ENCODE measurements at regions not wholly inside any gene's neighbourhood (a gene's known extent, or its start where the extent isn't known, plus 50 kb on each side); places are given as distances from the start of the nearest gene placed in this dataset.
"Not testable (repeated sequence)": the region's sequence is repeated elsewhere in the genome, so short reads cannot be mapped to it uniquely, and the experiment has no call there.

GRCh38 chr21:5327220-5327619 lies 5194.2 kb upstream of the TPTE start:
- not testable (repeated sequence) for H3K36me3 ChIP-seq (ENCODE audit: control insufficient read depth in 2 of 2, insufficient read depth in 2 of 2, low read length in 2 of 2); H3K4me1 ChIP-seq (ENCODE audit: control insufficient read depth in 2 of 2, insufficient read depth in 2 of 2, low read length in 2 of 2); H3K27ac ChIP-seq (ENCODE audit: low read depth in 2 of 2, low read length in 2 of 2); H3K4me3 ChIP-seq (ENCODE audit: low read length in 2 of 2); H3K9me3 ChIP-seq (ENCODE audit: control insufficient read depth in 2 of 2, low read length in 2 of 2); H3K9ac ChIP-seq (ENCODE audit: low read depth in 1 of 2, low read length in 2 of 2); H3K27me3 ChIP-seq (ENCODE audit: control insufficient read depth in 2 of 2, insufficient read depth in 2 of 2, low read length in 2 of 2)

GRCh38 chr21:5329311-5329939 lies 5192.0 kb upstream of the TPTE start:
- H3K4me1 ChIP-seq (ENCODE audit: control insufficient read depth in 2 of 2, insufficient read depth in 2 of 2, low read length in 2 of 2); H3K27ac ChIP-seq (ENCODE audit: low read depth in 2 of 2, low read length in 2 of 2); H3K27me3 ChIP-seq (ENCODE audit: control insufficient read depth in 2 of 2, insufficient read depth in 2 of 2, low read length in 2 of 2); H3K4me3 ChIP-seq (ENCODE audit: low read length in 2 of 2); H3K9ac ChIP-seq (ENCODE audit: low read depth in 1 of 2, low read length in 2 of 2); H3K36me3 ChIP-seq (ENCODE audit: control insufficient read depth in 2 of 2, insufficient read depth in 2 of 2, low read length in 2 of 2); H3K9me3 ChIP-seq (ENCODE audit: control insufficient read depth in 2 of 2, low read length in 2 of 2): not testable (repeated sequence)

- H3K4me3 ChIP-seq (ENCODE audit: low read length in 2 of 2) = peak overlapping the region in 1 of 2 donors; percentile 23
- not testable (repeated sequence) for H3K36me3 ChIP-seq (ENCODE audit: control insufficient read depth in 2 of 2, insufficient read depth in 2 of 2, low read length in 2 of 2); H3K9me3 ChIP-seq (ENCODE audit: control insufficient read depth in 2 of 2, low read length in 2 of 2); H3K4me1 ChIP-seq (ENCODE audit: control insufficient read depth in 2 of 2, insufficient read depth in 2 of 2, low read length in 2 of 2); H3K27ac ChIP-seq (ENCODE audit: low read depth in 2 of 2, low read length in 2 of 2); H3K9ac ChIP-seq (ENCODE audit: low read depth in 1 of 2, low read length in 2 of 2); H3K27me3 ChIP-seq (ENCODE audit: control insufficient read depth in 2 of 2, insufficient read depth in 2 of 2, low read length in 2 of 2)
Observed at GRCh38 chr21:5357839-5358238, 5163.5 kb upstream of the TPTE start.

Data from mucosa of rectum (tissue), 2 donors.